Mesendoderm (in vitro differentiated cells): ENCODE measurements at regions not wholly inside any gene's neighbourhood (a gene's known extent, or its start where the extent isn't known, plus 50 kb on each side); places are given as distances from the start of the nearest gene placed in this dataset.
A peak's percentile ranks its signal among the peaks of the same experiment; 100 is the strongest.

Experiments
- DNase-seq: peaks from one replicate; pipeline ENCODE4 v3.0.0; 2013
- H2AK5ac ChIP-seq: 2 replicates; pipeline ENCODE4 v1.6.1; 2013; ENCODE audit warnings: low read length, inconsistent platforms
- H2BK120ac ChIP-seq: 2 replicates; pipeline ENCODE4 v1.6.1; 2013; ENCODE audit warnings: low read depth, mild to moderate bottlenecking, low read length, moderate library complexity, mixed read lengths
- H2BK15ac ChIP-seq: replicated peaks from 2 replicates; pipeline ENCODE4 v1.6.1; 2013; ENCODE audit warnings: low read depth, mild to moderate bottlenecking, moderate library complexity
- H2BK5ac ChIP-seq: 2 replicates; pipeline ENCODE4 v1.6.1; 2013; ENCODE audit warnings: low read length, inconsistent platforms
- H3K18ac ChIP-seq: 2 replicates; pipeline ENCODE4 v1.6.1; 2013; ENCODE audit warnings: mild to moderate bottlenecking, low read length, mixed read lengths
- H3K23ac ChIP-seq: one replicate; pipeline ENCODE4 v1.6.1; 2013; ENCODE audit warnings: low read length
- H3K27ac ChIP-seq: 2 replicates; pipeline ENCODE4 v1.5.1; 2013; ENCODE audit warnings: low read depth, mild to moderate bottlenecking, inconsistent platforms, low read length, moderate library complexity
- H3K27me3 ChIP-seq: 2 replicates; pipeline ENCODE4 v1.6.1; 2013; ENCODE audit warnings: low read length, control low read depth, mild to moderate bottlenecking, inconsistent platforms; ENCODE audit not compliant: insufficient read depth, poor library complexity
- H3K36me3 ChIP-seq: 2 replicates; pipeline ENCODE4 v1.6.1; 2013; ENCODE audit warnings: low read length, inconsistent platforms; ENCODE audit not compliant: control insufficient read depth, insufficient read depth
- H3K4ac ChIP-seq: one replicate; pipeline ENCODE4 v1.6.1; 2013; ENCODE audit warnings: low read depth, mild to moderate bottlenecking, low read length, moderate library complexity
- H3K4me1 ChIP-seq: 2 replicates; pipeline ENCODE4 v1.6.1; 2013; ENCODE audit warnings: low read depth, low read length, inconsistent platforms; ENCODE audit not compliant: control insufficient read depth
- H3K4me2 ChIP-seq: 2 replicates; pipeline ENCODE4 v1.6.1; 2013; ENCODE audit warnings: low read length
- H3K4me3 ChIP-seq: 2 replicates; pipeline ENCODE4 v1.5.1; 2013; ENCODE audit warnings: mild to moderate bottlenecking, low read length
- H3K56ac ChIP-seq: one replicate; pipeline ENCODE4 v1.6.1; 2013; ENCODE audit warnings: low read length
- H3K79me1 ChIP-seq: 2 replicates; pipeline ENCODE4 v1.6.1; 2013; ENCODE audit warnings: low read length, inconsistent platforms
- H3K79me2 ChIP-seq: 2 replicates; pipeline ENCODE4 v1.6.1; 2013; ENCODE audit warnings: mild to moderate bottlenecking, low read length; ENCODE audit not compliant: control insufficient read depth, insufficient read depth
- H3K9ac ChIP-seq: 2 replicates; pipeline ENCODE4 v1.6.1; 2013; ENCODE audit warnings: low read length, inconsistent platforms
- H4K5ac ChIP-seq: one replicate; pipeline ENCODE4 v1.6.1; 2013; ENCODE audit warnings: low read length
- H4K8ac ChIP-seq: one replicate; pipeline ENCODE4 v1.6.1; 2013; ENCODE audit warnings: low read depth, mild to moderate bottlenecking, control low read depth, low read length, moderate library complexity
- WGBS: extraction: QIAGEN DNeasy Blood & Tissue Kit; methylation state at CpG from one replicate; pipeline ENCODE4 v1.1.7; 2013; ENCODE audit warnings: low lambda C conversion rate, missing lambda C conversion rate; ENCODE audit not compliant: insufficient coverage; ENCODE audit errors: extremely low coverage; 5-methylcytosine and 5-hydroxymethylcytosine counted together

- no peak overlapping the region for H2BK120ac ChIP-seq
- no peak overlapping the region for H4K5ac ChIP-seq
- no peak overlapping the region for H3K4ac ChIP-seq
- no peak overlapping the region for H2AK5ac ChIP-seq
- WGBS: no CpG with 5 or more reads among the region's 7 CpGs
- no peaks in the 10 kb centered on the region for H3K79me2 ChIP-seq
- H3K18ac ChIP-seq: no peak overlapping the region
- no peak overlapping the region for H3K23ac ChIP-seq
- no peak overlapping the region for H4K8ac ChIP-seq
- H3K36me3 ChIP-seq: no peaks in the 10 kb centered on the region
- H3K27me3 ChIP-seq: no peaks in the 10 kb centered on the region
- H3K4me3 ChIP-seq: no peak overlapping the region
- H3K27ac ChIP-seq: no peak overlapping the region
- no peaks in the 10 kb centered on the region for H3K79me1 ChIP-seq
- H2BK5ac ChIP-seq: no peak overlapping the region
- no peak for DNase-seq
- H3K4me1 ChIP-seq: peaks cover 11% of the 10 kb centered on the region
- H3K4me2 ChIP-seq: no peak overlapping the region
- no peak overlapping the region for H3K56ac ChIP-seq
- H3K9ac ChIP-seq: no peak overlapping the region
- H2BK15ac ChIP-seq: no peak overlapping the region
Measured at GRCh38 chr12:24233519-24234246, 284.2 kb upstream of the SOX5 start.

GRCh38 chr12:24232531-24232930 is 283.1 kb upstream of the SOX5 start:
- no peak overlapping the region for H2BK5ac ChIP-seq
- no CpG with 5 or more reads among the region's 2 CpGs for WGBS
- no peak overlapping the region for H2BK15ac ChIP-seq
- H3K23ac ChIP-seq: no peak overlapping the region
- no peak overlapping the region for H4K8ac ChIP-seq
- H2AK5ac ChIP-seq: no peak overlapping the region
- H3K36me3 ChIP-seq: no peaks in the 10 kb centered on the region
- H3K79me1 ChIP-seq: no peaks in the 10 kb centered on the region
- no peak overlapping the region for H3K18ac ChIP-seq
- H2BK120ac ChIP-seq: no peak overlapping the region
- H3K4me3 ChIP-seq: no peak overlapping the region
- peaks cover 15% of the 10 kb centered on the region for H3K4me1 ChIP-seq
- no peak overlapping the region for H4K5ac ChIP-seq
- no peak overlapping the region for H3K27ac ChIP-seq
- H3K9ac ChIP-seq: no peak overlapping the region
- no peak for DNase-seq
- no peak overlapping the region for H3K56ac ChIP-seq
- H3K4me2 ChIP-seq: no peak overlapping the region
- no peak overlapping the region for H3K4ac ChIP-seq
- H3K27me3 ChIP-seq: no peaks in the 10 kb centered on the region
- no peaks in the 10 kb centered on the region for H3K79me2 ChIP-seq

- no peak overlapping the region for H3K4me3 ChIP-seq
Measured at GRCh38 chr12:24231298-24231697, 281.8 kb upstream of the SOX5 start.

GRCh38 chr12:24230061-24230701 is 280.7 kb upstream of the SOX5 start:
- H3K23ac ChIP-seq: no peak overlapping the region
- H3K36me3 ChIP-seq: no peaks in the 10 kb centered on the region
- H2AK5ac ChIP-seq: no peak overlapping the region
- peak overlapping the region; percentile 81 for H3K4ac ChIP-seq
- no peak overlapping the region for H3K4me2 ChIP-seq
- no peak overlapping the region for H3K9ac ChIP-seq
- peak overlapping the region; percentile 66 for H3K27ac ChIP-seq
- peak overlapping the region; percentile 99 for H2BK120ac ChIP-seq
- peak overlapping the region; percentile 61 for H4K5ac ChIP-seq
- no peaks in the 10 kb centered on the region for H3K79me2 ChIP-seq
- peak overlapping the region; percentile 56 for H3K56ac ChIP-seq
- H3K4me3 ChIP-seq: no peak overlapping the region
- peak overlapping the region; percentile 94 for H3K18ac ChIP-seq
- H3K4me1 ChIP-seq: peaks cover 18% of the 10 kb centered on the region
- H2BK15ac ChIP-seq: peak overlapping the region; percentile 27
- H3K79me1 ChIP-seq: no peaks in the 10 kb centered on the region
- WGBS: no CpG with 5 or more reads among the region's 8 CpGs
- no peak overlapping the region for H4K8ac ChIP-seq
- peak overlapping the region; percentile 54 for H2BK5ac ChIP-seq
- H3K27me3 ChIP-seq: no peaks in the 10 kb centered on the region
- peak; percentile 90 for DNase-seq

More at GRCh38 chr12:24231298-24231697, 281.8 kb upstream of the SOX5 start:
- Histone ChIP-seq H3K9ac (no peak overlapping the region), H3K27ac (no peak overlapping the region), H2BK5ac (no peak overlapping the region), H2BK15ac (no peak overlapping the region), H3K36me3 (no peaks in the 10 kb centered on the region), H3K4ac (no peak overlapping the region), H3K56ac (no peak overlapping the region), H3K23ac (no peak overlapping the region), H4K5ac (no peak overlapping the region), H3K18ac (no peak overlapping the region), H3K79me2 (no peaks in the 10 kb centered on the region), H3K79me1 (no peaks in the 10 kb centered on the region), H2BK120ac (no peak overlapping the region), H3K4me1 (peaks cover 18% of the 10 kb centered on the region), H3K27me3 (no peaks in the 10 kb centered on the region), H2AK5ac (no peak overlapping the region), H4K8ac (no peak overlapping the region), H3K4me2 (no peak overlapping the region)
- no peak for DNase-seq
- no CpG with 5 or more reads among the region's 5 CpGs for WGBS

GRCh38 chr12:24229031-24229700 is 279.7 kb upstream of the SOX5 start:
- H2BK120ac ChIP-seq: peak overlapping the region; percentile 82
- H3K27me3 ChIP-seq: no peaks in the 10 kb centered on the region
- WGBS: no CpG with 5 or more reads among the region's 9 CpGs
- H3K36me3 ChIP-seq: no peaks in the 10 kb centered on the region
- DNase-seq: no peak
- no peak overlapping the region for H3K4me3 ChIP-seq
- no peaks in the 10 kb centered on the region for H3K79me1 ChIP-seq
- H3K27ac ChIP-seq: peak overlapping the region; percentile 44
- no peaks in the 10 kb centered on the region for H3K79me2 ChIP-seq
- H3K56ac ChIP-seq: peak overlapping the region; percentile 67
- H2BK15ac ChIP-seq: peak overlapping the region; percentile 85
- peak overlapping the region; percentile 76 for H4K8ac ChIP-seq
- H3K4me2 ChIP-seq: no peak overlapping the region
- H3K4me1 ChIP-seq: peaks cover 18% of the 10 kb centered on the region
- peak overlapping the region; percentile 71 for H3K4ac ChIP-seq
- H4K5ac ChIP-seq: no peak overlapping the region
- H2BK5ac ChIP-seq: peak overlapping the region; percentile 61
- H3K18ac ChIP-seq: peak overlapping the region; percentile 94
- peak overlapping the region; percentile 2 for H2AK5ac ChIP-seq
- no peak overlapping the region for H3K23ac ChIP-seq
- H3K9ac ChIP-seq: no peak overlapping the region
